ENCODE measurements at regions not wholly inside any gene's neighbourhood (a gene's known extent, or its start where the extent isn't known, plus 50 kb on each side); places are given as distances from the start of the nearest gene placed in this dataset.

GRCh38 chr20:1775117-1775516, 117.5 kb upstream of the SIRPG start:
- no peak for DNase-seq (ENCODE audit: low spot score)
- Mint-ChIP-seq H3K4me1 (ENCODE audit: unreplicated experiment) (peaks cover 12% of the 10 kb centered on the region), H3K9me3 (ENCODE audit: unreplicated experiment) (no peaks in the 10 kb centered on the region), H3K27ac (ENCODE audit: unreplicated experiment) (no peak overlapping the region), H3K4me3 (ENCODE audit: unreplicated experiment) (no peak overlapping the region), H3K27me3 (ENCODE audit: unreplicated experiment) (peaks cover 2% of the 10 kb centered on the region), H3K36me3 (ENCODE audit: low read depth, unreplicated experiment) (peaks cover 6% of the 10 kb centered on the region)
- no peak for TF ChIP-seq CTCF (IDR thresholded peaks at IDR 0.05; ENCODE audit: unreplicated experiment)

GRCh38 chr20:1774479-1774878, 116.9 kb upstream of the SIRPG start:
- DNase-seq (ENCODE audit: low spot score): no peak
- H3K4me3 Mint-ChIP-seq (ENCODE audit: unreplicated experiment): no peak overlapping the region
- no peak for TF ChIP-seq CTCF (IDR thresholded peaks at IDR 0.05; ENCODE audit: unreplicated experiment)
- no peaks in the 10 kb centered on the region for H3K9me3 Mint-ChIP-seq (ENCODE audit: unreplicated experiment)
- peaks cover 4% of the 10 kb centered on the region for H3K36me3 Mint-ChIP-seq (ENCODE audit: low read depth, unreplicated experiment)
- peaks cover 10% of the 10 kb centered on the region for H3K4me1 Mint-ChIP-seq (ENCODE audit: unreplicated experiment)
- H3K27me3 Mint-ChIP-seq (ENCODE audit: unreplicated experiment): peaks cover 4% of the 10 kb centered on the region
- H3K27ac Mint-ChIP-seq (ENCODE audit: unreplicated experiment): no peak overlapping the region

GRCh38 chr20:1773816-1774215, 116.2 kb upstream of the SIRPG start:
- no peak for DNase-seq (ENCODE audit: low spot score)
- TF ChIP-seq CTCF (IDR thresholded peaks at IDR 0.05; ENCODE audit: unreplicated experiment): no peak
- H3K27ac Mint-ChIP-seq (ENCODE audit: unreplicated experiment): no peak overlapping the region
- H3K27me3 Mint-ChIP-seq (ENCODE audit: unreplicated experiment): peaks cover 5% of the 10 kb centered on the region
- H3K36me3 Mint-ChIP-seq (ENCODE audit: low read depth, unreplicated experiment): peaks cover 4% of the 10 kb centered on the region
- H3K4me1 Mint-ChIP-seq (ENCODE audit: unreplicated experiment): peaks cover 10% of the 10 kb centered on the region
- H3K4me3 Mint-ChIP-seq (ENCODE audit: unreplicated experiment): no peak overlapping the region
- H3K9me3 Mint-ChIP-seq (ENCODE audit: unreplicated experiment): no peaks in the 10 kb centered on the region

- Mint-ChIP-seq H3K27me3 (ENCODE audit: unreplicated experiment) (peaks cover 3% of the 10 kb centered on the region), H3K4me3 (ENCODE audit: unreplicated experiment) (no peak overlapping the region), H3K9me3 (ENCODE audit: unreplicated experiment) (no peaks in the 10 kb centered on the region), H3K27ac (ENCODE audit: unreplicated experiment) (no peak overlapping the region), H3K36me3 (ENCODE audit: low read depth, unreplicated experiment) (peaks cover 4% of the 10 kb centered on the region), H3K4me1 (ENCODE audit: unreplicated experiment) (no peaks in the 10 kb centered on the region)
- no peak for DNase-seq (ENCODE audit: low spot score)
- no peak for TF ChIP-seq CTCF (IDR thresholded peaks at IDR 0.05; ENCODE audit: unreplicated experiment)
These were observed 111.9 kb upstream of the SIRPG start for GRCh38 chr20:1769491-1769890.

- TF ChIP-seq CTCF (IDR thresholded peaks at IDR 0.05; ENCODE audit: unreplicated experiment): no peak
- peaks cover 3% of the 10 kb centered on the region for H3K27me3 Mint-ChIP-seq (ENCODE audit: unreplicated experiment)
- H3K36me3 Mint-ChIP-seq (ENCODE audit: low read depth, unreplicated experiment): no peaks in the 10 kb centered on the region
- H3K9me3 Mint-ChIP-seq (ENCODE audit: unreplicated experiment): no peaks in the 10 kb centered on the region
- no peak for DNase-seq (ENCODE audit: low spot score)
- H3K4me1 Mint-ChIP-seq (ENCODE audit: unreplicated experiment): no peaks in the 10 kb centered on the region
- no peak overlapping the region for H3K27ac Mint-ChIP-seq (ENCODE audit: unreplicated experiment)
- no peak overlapping the region for H3K4me3 Mint-ChIP-seq (ENCODE audit: unreplicated experiment)
These were observed 109.2 kb upstream of the SIRPG start for GRCh38 chr20:1766731-1767130.

All from endothelial cell (in vitro differentiated cells).